Activated naive CD4-positive, alpha-beta T cell treated with anti-CD3 and anti-CD28 coated beads, Interleukin-2, amount 50 U/mL, for 16 hours (primary cell): ENCODE measurements at regions not wholly inside any gene's neighbourhood (a gene's known extent, or its start where the extent isn't known, plus 50 kb on each side); places are given as distances from the start of the nearest gene placed in this dataset.

Experiments
- DNase-seq: peaks from one replicate; pipeline ENCODE4 v3.0.0-alpha.2; 2020

GRCh38 chr5:159385536-159385935 lies 55.2 kb upstream of the IL12B start:
- no peak for DNase-seq

- no peak for DNase-seq
These were observed 55.9 kb upstream of the IL12B start for GRCh38 chr5:159386028-159386711.

GRCh38 chr5:159392871-159393270 lies 62.6 kb upstream of the IL12B start:
- DNase-seq, result no peak

GRCh38 chr5:159393854-159394274 lies 63.6 kb upstream of the IL12B start:
- DNase-seq, result no peak

- no peak for DNase-seq
These were observed 64.9 kb upstream of the IL12B start for GRCh38 chr5:159395202-159395601.

GRCh38 chr5:159398936-159399335 lies 68.6 kb upstream of the IL12B start:
- no peak for DNase-seq

- DNase-seq, result no peak
These were observed 70.2 kb upstream of the IL12B start for GRCh38 chr5:159400476-159400875.

GRCh38 chr5:159402311-159402710 lies 72.0 kb upstream of the IL12B start:
- no peak for DNase-seq

- no peak for DNase-seq
These were observed 72.6 kb upstream of the IL12B start for GRCh38 chr5:159402856-159403255.

GRCh38 chr5:159403906-159404681 lies 73.8 kb upstream of the IL12B start:
- DNase-seq, result no peak

- no peak for DNase-seq
These were observed 75.3 kb upstream of the IL12B start for GRCh38 chr5:159405611-159406031.

GRCh38 chr5:159406571-159406970 lies 76.3 kb upstream of the IL12B start:
- no peak for DNase-seq

- DNase-seq, result peak; percentile 18
These were observed 79.5 kb upstream of the IL12B start for GRCh38 chr5:159409801-159410200.

- no peak for DNase-seq
These were observed 80.2 kb upstream of the IL12B start for GRCh38 chr5:159410480-159410879.

GRCh38 chr5:159411115-159411514 lies 80.8 kb upstream of the IL12B start:
- no peak for DNase-seq

GRCh38 chr5:159412284-159413046 lies 82.2 kb upstream of the IL12B start:
- peak; percentile 50 for DNase-seq

GRCh38 chr5:159414021-159414420 lies 83.7 kb upstream of the IL12B start:
- DNase-seq, result no peak

- no peak for DNase-seq
These were observed 85.1 kb upstream of the IL12B start for GRCh38 chr5:159415301-159415937.

- no peak for DNase-seq
These were observed 86.2 kb upstream of the IL12B start for GRCh38 chr5:159416438-159416837.

- no peak for DNase-seq
These were observed 86.9 kb upstream of the IL12B start for GRCh38 chr5:159417170-159417569.

- DNase-seq, result no peak
These were observed 89.3 kb upstream of the IL12B start for GRCh38 chr5:159419576-159419975.

- DNase-seq, result no peak
These were observed 90.7 kb upstream of the IL12B start for GRCh38 chr5:159420940-159421339.

- DNase-seq, result no peak
These were observed 92.1 kb upstream of the IL12B start for GRCh38 chr5:159422361-159422760.
